ENCODE measurements at regions not wholly inside any gene's neighbourhood (a gene's known extent, or its start where the extent isn't known, plus 50 kb on each side); places are given as distances from the start of the nearest gene placed in this dataset.

DNA sequence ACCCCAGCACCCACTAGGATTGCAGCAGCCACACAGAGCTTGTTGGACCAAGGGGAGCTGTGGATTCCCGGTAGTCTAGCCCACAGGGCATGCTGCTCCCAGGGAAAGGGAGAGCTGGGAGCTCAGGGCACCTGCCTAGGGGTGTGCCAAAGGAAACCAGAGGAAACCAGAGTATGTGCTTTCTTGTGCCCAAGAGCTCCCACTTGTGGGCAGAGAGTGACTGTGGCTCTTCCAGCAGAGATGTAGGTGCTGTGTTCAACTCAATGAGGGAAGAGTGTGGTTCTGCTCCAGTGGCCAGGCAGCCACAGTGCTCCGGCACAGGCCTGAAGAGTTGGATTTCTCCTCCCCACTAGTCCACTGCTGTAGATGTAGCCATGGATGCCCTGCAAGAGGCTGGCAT is 1050.0 kb upstream of the INTU start:
- no peak for DNase-seq (ENCODE audit: low spot score)

DNA sequence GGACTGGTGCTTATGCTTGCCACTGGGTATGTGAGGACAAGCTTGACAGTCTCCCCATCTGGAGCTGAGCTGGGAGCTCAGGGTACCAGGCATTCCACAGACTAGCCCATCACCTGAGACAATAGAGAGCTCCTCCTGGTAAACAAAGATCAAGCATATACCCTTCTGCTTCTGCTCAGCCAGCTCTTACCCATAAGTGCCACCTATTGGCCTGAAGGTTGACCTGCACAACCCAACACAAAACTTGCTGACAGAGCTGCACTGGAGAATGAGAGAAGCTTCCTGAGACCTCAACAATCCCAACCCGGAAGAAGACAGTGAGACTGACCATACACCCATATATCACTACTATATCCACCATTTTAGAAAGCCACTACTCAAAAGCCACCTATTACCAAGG is 1049.2 kb upstream of the INTU start:
- no peak for DNase-seq (ENCODE audit: low spot score)

DNA sequence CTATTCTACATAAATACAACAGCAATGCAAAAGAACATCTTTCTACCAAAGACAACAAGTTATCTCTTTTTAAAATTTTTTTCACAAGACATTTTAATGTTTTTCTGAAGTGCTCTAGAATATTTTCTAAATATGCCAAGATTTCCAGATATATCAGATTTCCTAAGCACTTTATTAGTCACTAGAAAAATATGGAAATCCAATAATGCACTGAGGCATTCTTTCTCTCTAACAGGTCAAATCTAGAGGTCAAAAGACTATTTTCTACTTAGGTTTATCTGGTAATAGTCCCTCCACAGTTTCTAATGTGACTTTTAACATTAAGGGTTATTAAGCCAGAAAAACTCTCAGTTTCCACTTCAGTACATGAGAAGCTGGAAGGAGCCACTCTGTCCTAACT is 1041.2 kb upstream of the INTU start:
- no peak for DNase-seq (ENCODE audit: low spot score)

DNA sequence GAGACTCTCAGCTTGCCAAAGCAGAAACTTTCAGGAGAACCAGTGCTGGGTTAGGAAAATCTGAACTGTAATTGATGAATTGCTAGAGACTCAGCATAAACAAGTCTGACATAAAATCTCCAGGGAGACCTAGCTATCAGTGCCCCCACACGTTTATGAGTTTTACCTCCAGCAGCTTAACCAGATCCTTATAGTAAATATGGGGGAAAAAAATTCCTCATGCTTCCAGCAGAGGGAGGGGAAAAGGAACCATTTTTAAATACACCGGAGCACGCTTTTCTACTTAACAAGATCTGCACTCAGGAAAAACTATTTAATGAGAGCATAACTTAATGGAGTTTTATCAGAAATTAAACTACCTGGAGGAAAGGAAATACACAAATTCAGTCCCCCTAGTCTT is 1040.7 kb upstream of the INTU start:
- no peak for DNase-seq (ENCODE audit: low spot score)

DNA sequence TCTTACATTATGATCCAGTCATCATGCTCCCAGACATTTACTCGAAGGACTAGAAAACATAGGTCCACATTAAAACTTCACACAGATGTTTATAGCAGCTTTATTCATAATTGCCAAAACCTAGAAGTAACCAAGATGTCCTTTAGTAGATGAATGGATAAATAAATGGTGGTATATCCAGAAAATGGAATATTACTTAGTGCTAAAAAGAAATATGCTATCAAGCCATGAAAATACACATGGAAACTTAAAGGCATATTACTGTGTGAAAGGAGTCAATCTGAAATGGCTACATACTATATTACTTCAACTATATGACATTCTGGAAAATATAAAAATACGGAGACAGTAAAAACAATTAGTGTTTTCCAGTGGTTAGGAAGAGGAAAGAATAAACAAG is 1039.1 kb upstream of the INTU start:
- DNase-seq (ENCODE audit: low spot score), result no peak

DNA sequence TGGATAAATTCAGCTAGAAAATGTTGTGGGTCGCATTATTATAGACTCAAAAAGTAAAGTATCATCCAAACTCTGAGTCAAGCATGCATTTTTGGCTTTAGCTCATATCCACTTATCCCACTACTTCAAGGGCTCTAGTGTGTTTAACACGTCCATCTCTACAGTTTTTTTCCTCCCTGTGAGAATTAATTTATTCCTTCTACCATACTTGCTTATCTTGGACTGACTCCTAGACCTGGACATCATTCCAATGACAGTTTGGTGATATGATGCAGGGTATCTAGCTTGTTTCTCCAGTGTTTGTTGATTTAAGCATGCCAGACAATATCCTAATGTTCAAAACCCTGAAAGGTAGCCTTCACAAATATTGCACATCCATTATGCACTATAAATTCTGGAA is 1037.1 kb upstream of the INTU start:
- DNase-seq (ENCODE audit: low spot score), result no peak

DNA sequence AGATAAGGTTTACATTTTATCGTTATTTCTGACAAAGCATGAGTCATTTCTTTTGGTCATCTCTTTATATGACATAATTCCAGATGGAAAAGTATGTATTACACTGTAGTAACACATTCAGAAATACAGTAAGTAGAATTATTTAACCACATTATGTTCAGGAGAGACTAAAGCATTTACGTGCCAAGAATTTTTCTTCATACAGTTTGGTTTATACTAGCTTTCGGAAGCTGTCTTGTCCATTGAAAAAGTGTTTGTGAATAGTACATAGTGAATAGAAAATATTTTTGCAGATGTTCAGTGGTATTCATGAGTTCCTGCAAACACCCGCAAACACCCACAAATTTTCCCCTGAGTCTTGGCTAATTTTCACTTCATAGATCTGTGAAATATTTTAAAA is 1033.0 kb upstream of the INTU start:
- DNase-seq (ENCODE audit: low spot score), result no peak

DNA sequence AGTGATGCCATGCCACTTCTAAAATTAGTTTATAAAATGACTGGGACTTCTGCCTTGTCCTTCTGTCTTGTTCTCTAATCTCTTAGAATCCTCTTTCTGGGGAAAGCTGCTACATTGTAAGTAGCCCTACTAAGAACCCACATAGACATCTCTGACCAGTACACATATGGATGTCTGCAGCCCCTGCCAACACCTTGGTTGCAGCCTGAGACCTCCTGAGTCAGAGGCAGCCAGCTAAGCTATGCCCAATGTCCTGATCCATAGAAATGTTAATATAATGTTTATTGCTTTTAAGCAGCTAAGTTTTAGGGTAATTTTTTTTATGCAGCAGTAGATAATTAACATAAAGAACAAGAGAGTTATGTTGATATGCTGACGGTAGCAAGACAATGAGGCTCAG is 1029.5 kb upstream of the INTU start:
- no peak for DNase-seq (ENCODE audit: low spot score)

DNA sequence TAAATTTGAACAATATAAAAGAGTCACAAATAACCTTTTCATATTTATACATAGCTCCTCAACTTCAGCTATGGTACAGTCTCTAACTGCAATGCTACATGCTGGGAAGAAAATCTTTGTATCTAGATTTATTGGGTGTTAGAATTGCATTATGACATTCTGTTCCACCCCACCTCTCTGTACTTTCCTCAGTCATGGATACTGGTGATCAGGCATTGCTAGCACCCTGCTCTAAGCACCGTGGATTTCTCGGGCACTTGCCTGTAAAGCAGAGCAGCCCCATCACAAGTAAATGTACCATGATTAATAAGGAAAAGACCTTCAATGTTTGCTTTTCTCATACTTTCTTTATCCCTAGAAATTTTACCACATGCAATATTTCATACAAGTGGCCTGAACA is 1028.9 kb upstream of the INTU start:
- no peak for DNase-seq (ENCODE audit: low spot score)

DNA sequence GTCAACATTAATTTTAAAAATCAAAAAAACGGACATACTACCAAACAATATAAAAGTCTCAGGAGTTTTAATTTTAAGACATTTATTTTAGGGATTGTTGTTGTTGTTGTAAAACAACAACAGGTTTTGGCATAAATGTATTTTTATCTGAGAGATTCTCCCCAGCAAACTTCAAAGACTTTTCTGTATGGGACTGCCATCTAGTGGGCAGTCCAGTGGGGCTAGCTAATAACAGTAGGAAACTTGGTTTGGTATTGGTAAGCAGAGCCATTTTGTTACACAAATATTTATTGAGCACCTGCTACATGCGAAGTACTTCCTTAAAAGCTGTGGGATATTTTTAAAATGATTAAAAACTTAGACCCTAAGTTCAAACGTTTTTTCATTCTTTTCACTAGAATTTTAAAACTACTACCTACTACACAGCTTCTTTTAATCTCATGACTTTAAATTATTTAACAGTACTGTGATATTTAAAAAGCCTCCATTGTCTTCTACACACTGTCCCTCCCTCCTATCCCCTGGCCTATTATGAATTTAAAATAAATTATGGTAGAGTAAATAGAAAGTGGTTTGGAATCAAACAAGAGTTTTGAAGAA is 1028.4 kb upstream of the INTU start:
- no peak for DNase-seq (ENCODE audit: low spot score)

DNA sequence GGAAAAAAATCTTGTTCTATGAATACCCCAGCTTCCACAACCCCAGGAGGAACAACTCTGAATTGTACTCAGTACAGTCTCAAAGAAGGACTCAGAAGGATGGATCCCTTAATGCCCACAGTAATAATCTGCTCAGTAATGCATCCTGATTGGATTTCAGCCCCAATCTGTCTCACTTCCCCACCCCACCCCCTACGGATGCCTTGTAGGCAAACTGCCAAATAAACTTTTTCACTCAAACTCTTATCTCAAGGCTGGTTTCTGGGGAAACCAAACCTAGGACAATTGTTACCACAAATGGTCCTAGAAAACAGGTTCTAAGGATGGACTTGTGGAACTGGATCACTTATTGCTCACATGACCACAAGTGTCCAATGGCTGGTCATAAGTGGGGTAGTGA is 1021.8 kb upstream of the INTU start:
- no peak for DNase-seq (ENCODE audit: low spot score)

DNA sequence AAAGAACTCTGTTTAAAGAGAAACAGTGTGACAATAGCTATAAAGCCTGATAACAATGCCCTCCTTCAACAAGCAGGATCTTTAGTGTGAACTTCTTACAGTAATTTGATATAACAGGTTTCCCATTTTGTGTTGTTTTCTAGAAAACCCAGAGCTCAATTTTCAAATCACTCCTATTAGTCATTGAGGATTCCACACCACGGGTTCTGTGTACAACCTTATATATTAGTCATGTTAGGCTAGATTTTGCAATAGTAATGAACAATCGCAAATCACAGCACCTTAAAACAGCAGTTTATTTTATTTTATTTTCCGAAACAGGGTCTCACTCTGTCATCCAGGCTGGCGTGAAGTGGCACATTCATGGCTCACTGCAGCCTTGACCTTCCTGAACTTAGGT is 1020.9 kb upstream of the INTU start:
- no peak for DNase-seq (ENCODE audit: low spot score)

DNA sequence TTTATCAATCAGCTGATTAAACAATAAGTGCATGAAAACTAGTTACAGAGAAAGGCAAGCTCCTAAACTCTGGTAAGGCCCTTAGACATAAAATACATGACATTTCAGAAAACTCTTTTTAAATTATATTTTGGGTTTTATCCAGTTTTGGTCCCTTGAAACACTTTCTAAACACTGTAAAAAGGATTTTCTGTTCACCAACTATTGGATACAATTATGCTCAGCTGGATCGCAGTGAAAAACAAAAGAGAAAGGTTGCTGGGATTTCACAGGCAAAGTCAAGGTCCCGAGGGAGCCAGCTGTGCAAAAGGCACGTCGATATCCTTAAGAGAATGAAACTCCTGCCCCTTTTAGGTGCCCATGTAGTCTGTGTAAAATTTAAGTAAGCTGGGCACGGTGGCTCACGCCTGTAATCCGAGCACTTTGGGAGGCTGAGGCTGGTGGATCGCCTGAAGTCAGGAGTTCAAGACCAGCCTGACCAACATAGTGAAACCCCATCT is 1018.4 kb upstream of the INTU start:
- no peak for DNase-seq (ENCODE audit: low spot score)

DNA sequence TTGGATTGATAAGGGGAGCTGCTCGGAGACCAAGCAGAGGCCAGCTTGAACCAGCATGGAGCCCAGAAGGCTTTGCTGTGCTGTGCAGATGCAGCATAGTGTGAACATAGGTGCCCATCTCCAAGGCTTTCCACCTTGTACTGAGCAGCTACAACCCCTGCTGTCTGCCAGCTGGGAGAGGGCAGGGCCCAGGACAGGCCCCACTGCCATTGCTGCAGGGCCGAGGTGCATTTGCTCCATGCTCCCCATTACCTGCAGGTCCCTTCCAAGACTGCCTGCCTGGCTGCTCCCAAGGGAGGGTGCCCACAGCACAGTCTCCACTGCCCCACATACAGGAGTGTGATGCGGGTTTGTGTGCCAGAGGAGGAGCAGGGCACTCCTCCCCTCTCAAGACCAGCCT is 1016.0 kb upstream of the INTU start:
- no peak for DNase-seq (ENCODE audit: low spot score)

DNA sequence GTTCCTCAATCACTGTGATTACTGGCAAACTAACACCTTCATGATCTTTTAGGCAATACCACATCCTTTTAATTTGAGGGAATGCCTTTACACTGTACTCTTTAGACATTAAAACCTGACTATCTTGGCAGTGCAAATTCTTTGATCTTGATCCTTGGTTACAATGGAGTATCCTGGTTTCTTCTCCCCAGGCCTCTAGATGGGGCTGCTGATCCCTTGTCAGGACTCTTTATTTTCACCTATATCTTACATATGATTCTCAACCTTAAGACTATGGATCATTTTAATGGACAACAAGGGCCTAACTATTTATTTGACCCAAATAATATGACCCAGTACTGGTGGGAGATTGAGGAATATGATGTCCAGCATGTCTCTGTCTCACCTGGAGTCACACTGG is 1005.5 kb upstream of the INTU start:
- no peak for DNase-seq (ENCODE audit: low spot score)

DNA sequence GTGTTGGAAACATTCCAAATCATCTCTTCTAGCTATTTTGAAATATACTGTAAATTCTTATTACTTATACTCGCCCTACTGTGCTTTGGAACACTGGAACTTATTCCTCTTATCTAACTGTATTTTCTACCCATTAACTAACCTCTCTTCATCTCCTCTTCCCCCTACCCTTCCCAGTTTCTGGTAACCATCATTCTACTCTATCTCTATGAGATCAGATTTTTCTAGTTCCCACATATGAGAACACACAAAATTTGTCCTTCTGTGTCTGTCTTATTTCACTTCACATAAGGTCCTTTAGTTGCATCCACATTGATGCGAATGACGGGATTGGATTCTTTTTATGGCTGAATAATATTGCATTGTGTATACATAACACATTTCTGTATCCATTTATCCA is 1003.8 kb upstream of the INTU start:
- DNase-seq (ENCODE audit: low spot score), result no peak

DNA sequence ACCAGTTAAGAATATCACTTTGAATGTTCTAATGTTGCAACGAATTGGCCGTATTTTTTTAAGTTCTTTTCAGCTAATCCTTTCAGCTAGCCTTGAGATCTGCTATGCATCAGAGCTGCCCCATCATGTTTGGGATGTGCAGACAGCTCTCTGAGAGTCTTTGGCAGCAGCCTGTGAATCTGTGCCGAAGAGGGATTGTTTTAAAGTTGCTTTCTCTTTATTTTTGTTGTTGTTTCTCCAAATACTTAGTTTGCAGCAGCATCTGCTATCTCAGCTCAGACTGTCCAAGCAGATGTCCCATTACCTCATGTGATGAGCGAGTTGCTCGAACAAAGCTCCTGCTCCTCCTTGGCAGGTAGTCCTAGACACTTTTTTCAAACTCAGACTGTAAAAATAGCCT is 1002.5 kb upstream of the INTU start:
- DNase-seq (ENCODE audit: low spot score), result no peak

DNA sequence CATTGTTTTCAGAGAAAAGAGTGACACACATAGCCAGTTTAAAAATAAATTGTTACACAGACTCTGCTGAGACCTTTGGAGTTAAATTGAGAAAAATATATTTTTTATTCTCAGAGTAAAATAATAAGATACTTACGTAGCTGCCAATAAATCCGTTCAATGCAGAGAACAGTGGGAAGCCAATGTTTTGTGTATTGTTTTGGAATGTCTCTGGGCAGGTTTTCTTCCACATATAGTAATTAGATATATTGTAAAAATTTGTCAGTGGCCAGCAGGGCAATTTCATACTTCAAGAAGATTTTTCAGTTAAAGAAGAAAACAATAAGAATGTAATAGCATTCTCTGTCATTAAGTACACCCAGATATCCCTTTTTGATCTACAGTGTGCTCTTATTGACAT is 999.5 kb upstream of the INTU start:
- DNase-seq (ENCODE audit: low spot score), result no peak

DNA sequence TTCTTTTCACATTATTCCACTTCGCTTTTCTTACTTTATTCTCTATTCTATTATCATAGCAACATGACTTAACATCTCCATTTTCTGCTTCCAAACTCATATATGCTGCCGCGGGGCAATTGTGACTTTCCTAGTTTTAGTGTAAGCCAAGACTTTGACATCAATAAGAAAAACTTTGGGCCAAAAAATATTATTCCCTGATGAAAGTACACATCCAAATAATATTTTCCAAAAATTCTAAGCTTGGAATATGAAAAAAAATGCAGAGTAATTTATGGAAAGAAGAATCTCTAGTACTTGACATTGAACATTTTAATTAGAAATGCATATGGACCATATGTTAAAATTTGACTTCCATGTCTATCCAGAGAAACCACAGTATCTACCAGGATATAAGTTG is 995.1 kb upstream of the INTU start:
- no peak for DNase-seq (ENCODE audit: low spot score)

DNA sequence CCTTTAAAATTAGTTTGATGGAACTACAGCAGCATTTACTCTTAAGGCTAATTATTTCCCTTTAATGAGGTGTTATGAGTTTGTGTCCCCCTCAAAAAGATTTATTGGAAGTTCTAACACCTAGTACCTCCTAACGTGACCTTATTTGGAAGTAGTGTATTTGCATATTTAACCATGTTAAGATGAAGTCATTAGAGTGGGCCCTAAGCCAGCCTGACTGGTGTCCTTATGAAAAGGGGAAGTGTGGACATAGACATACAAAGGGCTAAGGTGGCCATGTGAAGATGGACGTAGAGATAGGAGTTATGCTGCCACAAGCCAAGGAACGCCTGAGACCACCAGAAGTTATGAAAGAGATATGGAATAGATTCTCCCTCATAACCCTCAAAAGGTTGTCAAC is 985.4 kb upstream of the INTU start:
- no peak for DNase-seq (ENCODE audit: low spot score)

DNA sequence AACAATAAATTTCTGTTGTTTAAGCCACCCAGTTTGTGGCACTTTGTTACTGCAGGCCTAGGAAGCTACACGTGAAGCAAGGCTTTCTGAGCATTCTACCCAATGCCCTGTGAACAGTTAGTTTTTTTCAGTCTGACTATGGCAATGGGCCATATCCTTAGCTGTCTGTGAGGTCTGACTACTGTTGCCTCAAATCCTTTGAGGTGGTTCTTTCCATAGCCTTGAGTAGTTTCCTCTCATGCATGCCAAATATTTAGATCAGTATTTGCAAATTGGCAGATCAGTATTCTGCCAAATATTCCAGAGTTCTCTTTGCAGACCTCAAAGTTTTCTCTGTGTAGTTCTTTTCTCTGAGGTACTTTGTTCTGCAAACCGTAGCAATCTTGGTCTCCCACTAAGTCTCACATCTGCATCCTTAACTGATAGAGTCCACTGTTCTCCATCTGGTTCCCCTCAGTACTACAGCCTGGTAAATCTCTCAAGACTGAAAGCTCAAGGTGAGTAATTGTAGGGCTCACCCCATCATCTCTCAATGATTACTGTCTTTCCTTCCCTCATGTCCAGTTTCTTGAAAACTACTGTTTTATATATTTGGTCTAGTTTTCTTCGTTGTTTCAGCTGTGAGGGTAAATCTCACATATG is 984.9 kb upstream of the INTU start:
- no peak for DNase-seq (ENCODE audit: low spot score)

DNA sequence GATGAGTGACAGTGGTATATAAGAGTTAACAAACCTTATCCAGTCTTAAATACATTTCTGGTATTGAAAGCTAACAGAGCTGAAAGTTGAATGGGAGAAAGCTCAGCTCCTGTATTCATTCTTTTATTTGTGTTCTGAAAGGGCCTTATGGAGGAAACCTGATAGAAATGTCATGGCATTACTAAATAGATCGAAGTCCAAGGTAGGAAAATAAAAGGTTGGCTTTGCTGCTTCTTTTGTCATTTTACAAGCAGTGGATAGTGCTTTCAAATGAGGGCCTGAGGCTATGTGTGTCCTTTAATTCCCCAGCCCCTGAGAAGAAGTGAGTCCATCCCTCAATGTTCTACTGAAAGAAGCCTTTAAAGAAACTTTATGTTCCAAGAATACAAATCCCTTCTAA is 974.3 kb upstream of the INTU start:
- no peak for DNase-seq (ENCODE audit: low spot score)

DNA sequence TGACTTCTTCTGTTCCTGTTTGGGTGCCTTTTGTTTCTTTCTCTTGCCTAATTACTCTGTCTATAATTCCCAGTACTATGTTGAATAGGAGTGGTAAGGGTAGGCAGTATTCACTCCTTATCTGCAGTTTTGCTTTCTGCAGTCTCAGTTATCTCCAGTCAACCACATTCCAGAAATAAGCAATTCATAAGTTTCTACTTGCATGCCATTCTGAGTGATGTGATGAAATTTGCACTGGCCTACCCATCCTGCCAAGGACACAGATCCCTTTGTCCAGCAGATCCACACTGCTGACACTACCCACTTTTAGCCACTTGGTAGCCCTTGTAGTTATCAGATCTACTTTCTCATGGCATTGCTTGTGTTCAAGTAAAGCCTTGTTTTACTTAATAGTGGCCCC is 971.6 kb upstream of the INTU start:
- no peak for DNase-seq (ENCODE audit: low spot score)

DNA sequence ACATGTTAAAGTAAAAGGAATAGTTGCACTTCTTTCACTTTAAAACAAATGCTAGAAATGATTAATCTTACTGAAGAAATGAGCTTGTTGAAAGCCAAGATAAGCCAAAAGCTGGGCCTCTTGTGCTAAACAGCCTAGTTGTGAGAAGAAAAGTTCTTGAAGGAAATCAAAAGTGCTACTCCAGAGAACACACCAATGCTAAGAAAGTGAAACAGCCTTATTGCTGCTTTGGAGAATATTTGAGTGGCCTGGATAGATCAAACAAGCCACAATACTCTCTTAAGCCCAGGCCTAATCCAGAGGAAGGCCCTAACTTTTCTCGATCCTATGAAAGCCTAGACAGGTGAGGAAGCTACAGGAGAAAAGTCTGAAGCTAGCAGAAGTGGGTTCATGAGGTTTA is 967.9 kb upstream of the INTU start:
- DNase-seq (ENCODE audit: low spot score), result no peak

Data from ureter (tissue), 1 donor.